Smooth muscle cell (in vitro differentiated cells): ENCODE measurements at regions not wholly inside any gene's neighbourhood (a gene's known extent, or its start where the extent isn't known, plus 50 kb on each side); places are given as distances from the start of the nearest gene placed in this dataset.

Experiments
- DNase-seq: peaks from one replicate; lab custom pipeline; 2025; ENCODE audit not compliant: unreplicated experiment; lab: John Stamatoyannopoulos, UW
- H2AFZ ChIP-seq: fragments of 200-600 bp; sonication (generic); 2 replicates; pipeline ENCODE4 v1.6.0; 2016; ENCODE audit warnings: antibody characterized with exemption, low read depth, mild to moderate bottlenecking
- H3F3A ChIP-seq: fragments of 200-600 bp; sonication (generic); 2 replicates; pipeline ENCODE4 v1.6.0; 2017; ENCODE audit warnings: antibody characterized with exemption, low read depth
- H3K27ac ChIP-seq: fragments of 200-600 bp; sonication (generic); 2 replicates; pipeline ENCODE4 v1.5.1; 2016; ENCODE audit warnings: low read depth, mild to moderate bottlenecking
- H3K27me3 ChIP-seq: fragments of 200-600 bp; sonication (generic); 2 replicates; pipeline ENCODE4 v1.6.1; 2016; ENCODE audit warnings: low read depth, mild to moderate bottlenecking
- H3K36me3 ChIP-seq: fragments of 200-600 bp; sonication (generic); 2 replicates; pipeline ENCODE4 v1.5.1; 2016; ENCODE audit warnings: low read depth
- H3K4me1 ChIP-seq: fragments of 200-600 bp; sonication (generic); 2 replicates; pipeline ENCODE4 v1.5.1; 2016; ENCODE audit warnings: low read depth
- H3K4me2 ChIP-seq: fragments of 200-600 bp; sonication (generic); 2 replicates; pipeline ENCODE4 v1.6.0; 2016; ENCODE audit warnings: mild to moderate bottlenecking
- H3K4me3 ChIP-seq: fragments of 200-600 bp; sonication (generic); 2 replicates; pipeline ENCODE4 v1.5.1; 2016; ENCODE audit warnings: mild to moderate bottlenecking
- H3K79me2 ChIP-seq: fragments of 200-600 bp; sonication (generic); 2 replicates; pipeline ENCODE4 v1.6.0; 2016; ENCODE audit warnings: low read depth, mild to moderate bottlenecking
- H3K9ac ChIP-seq: fragments of 200-600 bp; sonication (generic); 2 replicates; pipeline ENCODE4 v1.6.0; 2016; ENCODE audit warnings: low read depth
- H3K9me3 ChIP-seq: fragments of 200-600 bp; sonication (generic); replicated peaks from 2 replicates; pipeline ENCODE4 v1.5.1; 2016; ENCODE audit warnings: low read depth
- H4K20me1 ChIP-seq: fragments of 200-600 bp; sonication (generic); 2 replicates; pipeline ENCODE4 v1.6.0; 2016; ENCODE audit warnings: low read depth
- WGBS: methylation state at CpG from one replicate; pipeline ENCODE4 v1.1.7; 2016; ENCODE audit warnings: low lambda C conversion rate; 5-methylcytosine and 5-hydroxymethylcytosine counted together
- TF ChIP-seq, protein P1 (sequence below): fragments of 200-600 bp; sonication (generic); IDR thresholded peaks from 2 replicates; pipeline ENCODE4 v1.5.1; 2017; ENCODE audit warnings: borderline replicate concordance, mild to moderate bottlenecking, antibody characterized with exemption; ENCODE audit not compliant: insufficient read depth, poor library complexity, severe bottlenecking

- no peak overlapping the region for H3K4me3 ChIP-seq
- WGBS = 89% methylated on average over 12 of the region's 12 CpGs
- no peaks in the 10 kb centered on the region for H3F3A ChIP-seq
- H3K79me2 ChIP-seq = no peaks in the 10 kb centered on the region
- H2AFZ ChIP-seq = no peak overlapping the region
- H3K4me1 ChIP-seq = no peaks in the 10 kb centered on the region
- H3K9ac ChIP-seq = no peak overlapping the region
- no peaks in the 10 kb centered on the region for H3K9me3 ChIP-seq
- no peaks in the 10 kb centered on the region for H4K20me1 ChIP-seq
- no peaks in the 10 kb centered on the region for H3K27me3 ChIP-seq
- TF ChIP-seq, protein P1, sequence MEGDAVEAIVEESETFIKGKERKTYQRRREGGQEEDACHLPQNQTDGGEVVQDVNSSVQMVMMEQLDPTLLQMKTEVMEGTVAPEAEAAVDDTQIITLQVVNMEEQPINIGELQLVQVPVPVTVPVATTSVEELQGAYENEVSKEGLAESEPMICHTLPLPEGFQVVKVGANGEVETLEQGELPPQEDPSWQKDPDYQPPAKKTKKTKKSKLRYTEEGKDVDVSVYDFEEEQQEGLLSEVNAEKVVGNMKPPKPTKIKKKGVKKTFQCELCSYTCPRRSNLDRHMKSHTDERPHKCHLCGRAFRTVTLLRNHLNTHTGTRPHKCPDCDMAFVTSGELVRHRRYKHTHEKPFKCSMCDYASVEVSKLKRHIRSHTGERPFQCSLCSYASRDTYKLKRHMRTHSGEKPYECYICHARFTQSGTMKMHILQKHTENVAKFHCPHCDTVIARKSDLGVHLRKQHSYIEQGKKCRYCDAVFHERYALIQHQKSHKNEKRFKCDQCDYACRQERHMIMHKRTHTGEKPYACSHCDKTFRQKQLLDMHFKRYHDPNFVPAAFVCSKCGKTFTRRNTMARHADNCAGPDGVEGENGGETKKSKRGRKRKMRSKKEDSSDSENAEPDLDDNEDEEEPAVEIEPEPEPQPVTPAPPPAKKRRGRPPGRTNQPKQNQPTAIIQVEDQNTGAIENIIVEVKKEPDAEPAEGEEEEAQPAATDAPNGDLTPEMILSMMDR = no peak
- H3K36me3 ChIP-seq = no peaks in the 10 kb centered on the region
- no peak for DNase-seq
- H3K27ac ChIP-seq = no peak overlapping the region
- no peak overlapping the region for H3K4me2 ChIP-seq
Observed at GRCh38 chr10:129344731-129345355, 122.2 kb upstream of the MGMT start.

DNA sequence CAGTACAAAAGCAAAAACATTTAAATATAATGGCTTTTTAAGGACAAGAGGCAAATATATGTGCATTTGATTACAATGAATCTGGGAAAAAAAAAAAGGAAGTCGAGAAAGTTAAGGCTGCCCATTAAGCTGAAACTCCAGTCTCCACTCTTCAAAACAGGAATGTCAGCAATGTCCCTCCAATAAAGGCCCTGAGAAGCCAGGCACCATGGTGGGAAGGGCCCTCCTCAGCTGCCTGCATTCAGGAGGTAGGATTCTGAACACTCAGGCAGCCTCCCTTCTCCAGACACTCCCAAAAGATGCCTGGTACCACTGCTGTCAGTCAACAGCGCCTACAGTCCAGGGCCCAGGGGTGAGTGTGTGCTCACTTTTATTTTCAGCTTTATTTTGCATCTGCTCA is 121.3 kb upstream of the MGMT start:
- no peaks in the 10 kb centered on the region for H4K20me1 ChIP-seq
- TF ChIP-seq, protein P1 = no peak
- no peaks in the 10 kb centered on the region for H3K79me2 ChIP-seq
- WGBS = 81% methylated on average over 2 of the region's 2 CpGs
- H3K27me3 ChIP-seq = no peaks in the 10 kb centered on the region
- H3K4me1 ChIP-seq = no peaks in the 10 kb centered on the region
- H3K9ac ChIP-seq = no peak overlapping the region
- H3K9me3 ChIP-seq = no peaks in the 10 kb centered on the region
- no peak overlapping the region for H2AFZ ChIP-seq
- H3K36me3 ChIP-seq = no peaks in the 10 kb centered on the region
- no peak overlapping the region for H3K4me2 ChIP-seq
- H3K27ac ChIP-seq = no peak overlapping the region
- no peak for DNase-seq
- H3K4me3 ChIP-seq = no peak overlapping the region
- H3F3A ChIP-seq = no peaks in the 10 kb centered on the region

DNA sequence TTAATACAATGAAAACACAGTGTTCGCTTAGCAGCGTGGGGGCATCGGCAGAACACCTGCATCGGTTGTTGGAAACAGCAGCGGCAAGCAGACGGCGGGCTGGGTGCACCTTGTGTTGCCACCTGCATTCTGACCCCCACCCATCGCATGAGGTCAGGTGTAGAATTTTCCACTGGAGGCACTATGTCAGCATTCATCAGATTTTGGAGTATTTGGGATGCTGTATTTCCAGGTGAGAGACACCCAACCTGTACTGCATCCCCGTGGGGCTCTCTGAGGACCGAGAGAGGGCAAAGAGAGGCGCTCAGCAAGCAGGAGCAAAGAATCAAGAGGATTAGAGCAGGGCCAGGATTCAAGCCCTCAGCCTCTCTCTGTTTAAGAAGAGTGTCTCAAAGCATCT is 116.4 kb upstream of the MGMT start:
- DNase-seq = no peak
- H3F3A ChIP-seq = no peaks in the 10 kb centered on the region

More for the DNA sequence above, 116.4 kb upstream of the MGMT start:
- no peak overlapping the region for H2AFZ ChIP-seq
- no peak overlapping the region for H3K27ac ChIP-seq
- H3K9me3 ChIP-seq = no peaks in the 10 kb centered on the region
- H3K79me2 ChIP-seq = no peaks in the 10 kb centered on the region
- no peak overlapping the region for H3K4me3 ChIP-seq
- H3K4me2 ChIP-seq = no peak overlapping the region
- H3K4me1 ChIP-seq = no peaks in the 10 kb centered on the region
- 88% methylated on average over 11 of the region's 11 CpGs for WGBS
- no peaks in the 10 kb centered on the region for H3K36me3 ChIP-seq
- H3K9ac ChIP-seq = no peak overlapping the region
- TF ChIP-seq, protein P1 = no peak
- H4K20me1 ChIP-seq = no peaks in the 10 kb centered on the region
- no peaks in the 10 kb centered on the region for H3K27me3 ChIP-seq
